ENCODE measurements at regions not wholly inside any gene's neighbourhood (a gene's known extent, or its start where the extent isn't known, plus 50 kb on each side); places are given as distances from the start of the nearest gene placed in this dataset.

GRCh38 chr13:65936249-65936648 is 1293.9 kb downstream of the PCDH9 start:
- intact Hi-C loops (cut with micrococcal nuclease; ENCODE audit: unreplicated experiment) = no loop called here
- no peak for ATAC-seq
- Histone ChIP-seq H4K20me1 (ENCODE audit: insufficient read depth, low read length) (no peaks in the 10 kb centered on the region), H3K9ac (ENCODE audit: insufficient read depth, low read depth, low read length) (no peak overlapping the region), H3K27me3 (ENCODE audit: control insufficient read depth in 1 of 2, insufficient read depth in 2 of 2, low read length in 2 of 2) (no peaks in the 10 kb centered on the region), H3K79me2 (ENCODE audit: insufficient read depth, low read length) (no peaks in the 10 kb centered on the region), H3K4me3 (replicated peaks in 1 of 3; ENCODE audit: insufficient read depth in 1 of 3, low read depth in 2 of 3, low read length in 3 of 3) (no peak overlapping the region), H3K36me3 (replicated peaks in 1 of 2; ENCODE audit: control insufficient read depth in 1 of 2, insufficient read depth in 2 of 2, low read length in 2 of 2) (no peaks in the 10 kb centered on the region), H3K4me1 (ENCODE audit: insufficient read depth, low read length) (no peaks in the 10 kb centered on the region), H2AFZ (ENCODE audit: low read length) (no peak overlapping the region), H3K4me2 (ENCODE audit: low read depth, low read length) (no peak overlapping the region), H3K9me3 (ENCODE audit: low read length) (no peaks in the 10 kb centered on the region), H3K27ac (ENCODE audit: extremely low read length, insufficient read depth, low read length) (no peak overlapping the region)
- BruUV-seq (replicated peaks) = no TSS peak
- 1% methylated on average over 2 of the region's 2 CpGs for WGBS (ENCODE audit: low lambda C conversion rate)
- ChIA-PET CTCF (ENCODE audit: low intra/inter-chr PET ratio, low total read pairs) (no interaction called here), POLR2A (no interaction called here)
- in situ Hi-C loops (cut with HindIII; ENCODE audit: extremely low pct_ligation_motif_present, low pct_unique_long_range_greater_than_20kb) = no loop called here
- FAIRE-seq = no peak
- TF ChIP-seq EP300 (IDR thresholded peaks at IDR 0.05; ENCODE audit: low read depth in 2 of 2, low read length in 2 of 2) = no peak
- no peak for TF ChIP-seq EP300 (CRISPR knock-in tag; IDR thresholded peaks at IDR 0.05; ENCODE audit: borderline replicate concordance)
- TF ChIP-seq, protein P1, sequence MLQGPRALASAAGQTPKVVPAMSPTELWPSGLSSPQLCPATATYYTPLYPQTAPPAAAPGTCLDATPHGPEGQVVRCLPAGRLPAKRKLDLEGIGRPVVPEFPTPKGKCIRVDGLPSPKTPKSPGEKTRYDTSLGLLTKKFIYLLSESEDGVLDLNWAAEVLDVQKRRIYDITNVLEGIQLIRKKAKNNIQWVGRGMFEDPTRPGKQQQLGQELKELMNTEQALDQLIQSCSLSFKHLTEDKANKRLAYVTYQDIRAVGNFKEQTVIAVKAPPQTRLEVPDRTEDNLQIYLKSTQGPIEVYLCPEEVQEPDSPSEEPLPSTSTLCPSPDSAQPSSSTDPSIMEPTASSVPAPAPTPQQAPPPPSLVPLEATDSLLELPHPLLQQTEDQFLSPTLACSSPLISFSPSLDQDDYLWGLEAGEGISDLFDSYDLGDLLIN (CRISPR knock-in tag; IDR thresholded peaks at IDR 0.05; ENCODE audit: borderline replicate concordance) = no peak
- no peak for TF ChIP-seq GATA4 (IDR thresholded peaks at IDR 0.05; ENCODE audit: borderline replicate concordance, low read depth)
- TF ChIP-seq TIGD3 (CRISPR knock-in tag; IDR thresholded peaks at IDR 0.05; ENCODE audit: borderline replicate concordance) = no peak
- TF ChIP-seq AKAP8 (CRISPR knock-in tag; IDR thresholded peaks at IDR 0.05) = no peak
- TF ChIP-seq, protein P2, sequence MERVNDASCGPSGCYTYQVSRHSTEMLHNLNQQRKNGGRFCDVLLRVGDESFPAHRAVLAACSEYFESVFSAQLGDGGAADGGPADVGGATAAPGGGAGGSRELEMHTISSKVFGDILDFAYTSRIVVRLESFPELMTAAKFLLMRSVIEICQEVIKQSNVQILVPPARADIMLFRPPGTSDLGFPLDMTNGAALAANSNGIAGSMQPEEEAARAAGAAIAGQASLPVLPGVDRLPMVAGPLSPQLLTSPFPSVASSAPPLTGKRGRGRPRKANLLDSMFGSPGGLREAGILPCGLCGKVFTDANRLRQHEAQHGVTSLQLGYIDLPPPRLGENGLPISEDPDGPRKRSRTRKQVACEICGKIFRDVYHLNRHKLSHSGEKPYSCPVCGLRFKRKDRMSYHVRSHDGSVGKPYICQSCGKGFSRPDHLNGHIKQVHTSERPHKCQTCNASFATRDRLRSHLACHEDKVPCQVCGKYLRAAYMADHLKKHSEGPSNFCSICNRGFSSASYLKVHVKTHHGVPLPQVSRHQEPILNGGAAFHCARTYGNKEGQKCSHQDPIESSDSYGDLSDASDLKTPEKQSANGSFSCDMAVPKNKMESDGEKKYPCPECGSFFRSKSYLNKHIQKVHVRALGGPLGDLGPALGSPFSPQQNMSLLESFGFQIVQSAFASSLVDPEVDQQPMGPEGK (CRISPR knock-in tag; IDR thresholded peaks at IDR 0.05) = no peak
- TF ChIP-seq ZBTB26 (CRISPR knock-in tag; IDR thresholded peaks at IDR 0.05; ENCODE audit: borderline replicate concordance) = no peak
- no peak for TF ChIP-seq SMAD9 (CRISPR knock-in tag; IDR thresholded peaks at IDR 0.05)
- TF ChIP-seq MBNL3 (CRISPR knock-in tag; conservative IDR thresholded peaks at IDR 0.05) = no peak
- no peak for TF ChIP-seq ZNF446 (CRISPR knock-in tag; IDR thresholded peaks at IDR 0.05)
- no peak for DNase-seq (ENCODE audit: low spot score)
